HepG2 (cell line): ENCODE measurements at regions not wholly inside any gene's neighbourhood (a gene's known extent, or its start where the extent isn't known, plus 50 kb on each side); places are given as distances from the start of the nearest gene placed in this dataset.

Source experiments
- ATAC-seq: fragments of 200-7000 bp; cut with Tn5 transposase; 3 replicates; pipeline ENCODE4 v1.9.1; 2020; ENCODE audit warnings: mild to moderate bottlenecking, moderate library complexity
- BruUV-seq: library from RNA; stranded (reverse); fragments of 400-500 nt; replicated peaks from 2 replicates; lab custom pipeline; 2021; lab: Mats Ljungman, UMichigan
- CTCF ChIA-PET: fragments of 300-600 bp; formaldehyde crosslinking; extraction: SDS; loops from one replicate; lab custom pipeline; 2021; ENCODE audit warnings: low total read pairs, inconsistent platforms, low intra/inter-chr PET ratio; lab: Yijun Ruan, JAX
- POLR2A ChIA-PET: fragments of 350-600 bp; sonication (Branson Sonifier 250); formaldehyde crosslinking; loops from one replicate; lab custom pipeline; 2020; ENCODE audit warnings: antibody characterized with exemption, inconsistent platforms; lab: Yijun Ruan, JAX
- DNase-seq: peaks from one replicate; pipeline ENCODE4 v3.0.0-alpha.2; 2015; ENCODE audit warnings: low spot score
- FAIRE-seq: peaks from 3 replicates; lab custom pipeline; 2011; peaks lifted over from hg19 to GRCh38; lab: Jason Lieb, UNC
- H2AFZ ChIP-seq: one replicate; pipeline ENCODE4 v1.6.1; 2011; ENCODE audit warnings: low read length, inconsistent platforms
- H3K27ac ChIP-seq: fragments of 300-600 bp; 3 replicates; pipeline ENCODE4 v1.8.0; 2011; ENCODE audit warnings: mixed run types, mild to moderate bottlenecking, mixed read lengths, low read length, inconsistent platforms; ENCODE audit not compliant: insufficient read depth; ENCODE audit errors: extremely low read length
- H3K27me3 ChIP-seq, 2 experiments: fragments of 200-600 bp in 1 of 2; 2 replicates in 1 of 2; 3 replicates in 1 of 2; pipeline versions ENCODE4 v1.6.0 to v1.8.0; 2011; ENCODE audit warnings: low read length in 2 of 2, mild to moderate bottlenecking in 2 of 2, moderate library complexity in 2 of 2, inconsistent platforms in 1 of 2; ENCODE audit not compliant: insufficient read depth in 2 of 2, control insufficient read depth in 1 of 2
- H3K36me3 ChIP-seq, 2 experiments: fragments of 200-600 bp in 1 of 2; replicated peaks in 1 of 2; 2 replicates in 1 of 2; 3 replicates in 1 of 2; pipeline versions ENCODE4 v1.5.1 to v1.8.0; 2011; ENCODE audit warnings: low read length in 2 of 2, inconsistent platforms in 1 of 2; ENCODE audit not compliant: insufficient read depth in 2 of 2, control insufficient read depth in 1 of 2
- H3K4me1 ChIP-seq: 2 replicates; pipeline ENCODE4 v1.5.1; 2012; ENCODE audit warnings: low read length, inconsistent platforms; ENCODE audit not compliant: insufficient read depth
- H3K4me2 ChIP-seq: 2 replicates; pipeline ENCODE4 v1.6.0; 2011; ENCODE audit warnings: low read depth, low read length, inconsistent platforms
- H3K4me3 ChIP-seq, 3 experiments: fragments of 200-600 bp in 1 of 3; sonication (generic), shearing (Covaris generic) in 1 of 3; replicated peaks in 1 of 3; 2 replicates each; pipeline ENCODE4 v1.5.1; 2011 to 2016; ENCODE audit warnings: low read length in 3 of 3, inconsistent platforms in 2 of 3, low read depth in 2 of 3, mild to moderate bottlenecking in 2 of 3, control low read depth in 1 of 3, mixed read lengths in 1 of 3; ENCODE audit not compliant: insufficient read depth in 1 of 3
- H3K79me2 ChIP-seq: one replicate; pipeline ENCODE4 v1.6.1; 2011; ENCODE audit warnings: low read length, inconsistent platforms; ENCODE audit not compliant: insufficient read depth
- H3K9ac ChIP-seq: 2 replicates; pipeline ENCODE4 v1.6.0; 2011; ENCODE audit warnings: mild to moderate bottlenecking, low read depth, low read length, inconsistent platforms; ENCODE audit not compliant: insufficient read depth
- H3K9me3 ChIP-seq: 2 replicates; pipeline ENCODE4 v1.5.1; 2012; ENCODE audit warnings: mild to moderate bottlenecking, low read length
- H4K20me1 ChIP-seq: 2 replicates; pipeline ENCODE4 v1.6.0; 2011; ENCODE audit warnings: inconsistent platforms, mild to moderate bottlenecking, low read length, moderate library complexity; ENCODE audit not compliant: insufficient read depth
- IRF1 ChIP-seq: sonication (generic); formaldehyde crosslinking; IDR thresholded peaks from 2 replicates; pipeline ENCODE4 v1.4.0; 2020; ENCODE audit warnings: low read depth, mild to moderate bottlenecking, missing genetic modification reagents
- TCF12 ChIP-seq, 2 experiments: fragments of 450-650 bp in 1 of 2; sonication (generic) in 1 of 2; formaldehyde crosslinking in 1 of 2; IDR thresholded peaks; 2 replicates each; pipeline versions ENCODE4 v1.6.1 to v1.8.0; 2017 to 2022; ENCODE audit warnings: antibody characterized with exemption in 1 of 2, mild to moderate bottlenecking in 1 of 2, missing genetic modification reagents in 1 of 2, moderate library complexity in 1 of 2
- ZNF33B ChIP-seq: sonication (generic); formaldehyde crosslinking; IDR thresholded peaks from 2 replicates; pipeline ENCODE4 v1.5.1; 2020; ENCODE audit warnings: mild to moderate bottlenecking, missing genetic modification reagents
- ZNF512B ChIP-seq: sonication (generic); formaldehyde crosslinking; IDR thresholded peaks from 2 replicates; pipeline ENCODE4 v1.5.1; 2020; ENCODE audit warnings: missing genetic modification reagents, mild to moderate bottlenecking, borderline replicate concordance
- WGBS: methylation state at CpG from one replicate; pipeline ENCODE4 v1.1.6; 2017; ENCODE audit warnings: low lambda C conversion rate; 5-methylcytosine and 5-hydroxymethylcytosine counted together
- in situ Hi-C: cut with HindIII; loops from 2 replicates; pipeline ENCODE4 v1.10.0; 2017; ENCODE audit warnings: low pct_unique_long_range_greater_than_20kb; ENCODE audit not compliant: extremely low pct_ligation_motif_present
- intact Hi-C: fragments of 100-400 bp; cut with micrococcal nuclease; formaldehyde crosslinking; loops from one replicate; pipeline ENCODE4 v1.10.0; 2022; ENCODE audit not compliant: unreplicated experiment
- TF ChIP-seq, protein P1 (sequence below): sonication (generic); formaldehyde crosslinking; IDR thresholded peaks from 2 replicates; pipeline ENCODE4 v1.4.0; 2020; ENCODE audit warnings: mild to moderate bottlenecking, missing genetic modification reagents
- TF ChIP-seq, protein P2 (sequence below): sonication (generic); formaldehyde crosslinking; IDR thresholded peaks from 2 replicates; pipeline ENCODE4 v1.8.1; 2023; ENCODE audit warnings: mild to moderate bottlenecking, missing genetic modification reagents, borderline replicate concordance

DNA sequence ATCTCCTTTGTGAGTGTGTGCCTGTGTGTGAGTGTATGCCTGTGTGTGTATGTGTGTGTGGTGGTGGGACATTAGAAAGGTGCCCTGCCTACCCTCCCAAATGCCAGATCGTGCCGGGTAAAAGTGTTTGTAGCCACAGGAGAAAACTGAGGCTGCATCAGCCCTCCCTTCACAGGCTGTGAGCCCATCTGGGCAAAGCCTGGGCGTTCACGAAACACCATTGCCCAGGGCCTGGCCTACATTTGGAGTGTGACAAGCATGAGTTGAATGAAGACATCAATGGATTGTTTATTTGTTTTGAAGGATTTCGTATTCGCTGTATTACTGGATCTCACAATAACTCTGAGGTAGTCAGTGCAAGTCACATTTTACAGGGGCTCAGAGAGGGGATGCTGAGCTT lies 270.8 kb downstream of the NSG2 start:
- Histone ChIP-seq H4K20me1 (no peaks in the 10 kb centered on the region), H3K4me1 (no peaks in the 10 kb centered on the region), H3K4me2 (no peak overlapping the region), H2AFZ (no peak overlapping the region), H3K27ac (no peak overlapping the region), H3K9me3 (no peaks in the 10 kb centered on the region), H3K9ac (no peak overlapping the region), H3K4me3 (no peak overlapping the region), H3K36me3 (no peaks in the 10 kb centered on the region), H3K79me2 (no peaks in the 10 kb centered on the region), H3K27me3 (peaks cover 6 to 43% of the 10 kb centered on the region in 2 experiments; a peak in 4 of 5 replicates)
- CTCF ChIA-PET: no interaction called here
- no TSS peak for BruUV-seq
- 0% methylated on average over 4 of the region's 6 CpGs for WGBS
- FAIRE-seq (no peak), ATAC-seq (no peak), DNase-seq (no peak)
- TF ChIP-seq IRF1 (CRISPR knock-in tag) (no peak), ZNF33B (CRISPR knock-in tag) (no peak), ZNF512B (CRISPR knock-in tag) (no peak), TCF12 (IDR thresholded peaks at IDR 0.05) (no peak), TCF12 (CRISPR knock-in tag; IDR thresholded peaks at IDR 0.05) (no peak)
- TF ChIP-seq, protein P1, sequence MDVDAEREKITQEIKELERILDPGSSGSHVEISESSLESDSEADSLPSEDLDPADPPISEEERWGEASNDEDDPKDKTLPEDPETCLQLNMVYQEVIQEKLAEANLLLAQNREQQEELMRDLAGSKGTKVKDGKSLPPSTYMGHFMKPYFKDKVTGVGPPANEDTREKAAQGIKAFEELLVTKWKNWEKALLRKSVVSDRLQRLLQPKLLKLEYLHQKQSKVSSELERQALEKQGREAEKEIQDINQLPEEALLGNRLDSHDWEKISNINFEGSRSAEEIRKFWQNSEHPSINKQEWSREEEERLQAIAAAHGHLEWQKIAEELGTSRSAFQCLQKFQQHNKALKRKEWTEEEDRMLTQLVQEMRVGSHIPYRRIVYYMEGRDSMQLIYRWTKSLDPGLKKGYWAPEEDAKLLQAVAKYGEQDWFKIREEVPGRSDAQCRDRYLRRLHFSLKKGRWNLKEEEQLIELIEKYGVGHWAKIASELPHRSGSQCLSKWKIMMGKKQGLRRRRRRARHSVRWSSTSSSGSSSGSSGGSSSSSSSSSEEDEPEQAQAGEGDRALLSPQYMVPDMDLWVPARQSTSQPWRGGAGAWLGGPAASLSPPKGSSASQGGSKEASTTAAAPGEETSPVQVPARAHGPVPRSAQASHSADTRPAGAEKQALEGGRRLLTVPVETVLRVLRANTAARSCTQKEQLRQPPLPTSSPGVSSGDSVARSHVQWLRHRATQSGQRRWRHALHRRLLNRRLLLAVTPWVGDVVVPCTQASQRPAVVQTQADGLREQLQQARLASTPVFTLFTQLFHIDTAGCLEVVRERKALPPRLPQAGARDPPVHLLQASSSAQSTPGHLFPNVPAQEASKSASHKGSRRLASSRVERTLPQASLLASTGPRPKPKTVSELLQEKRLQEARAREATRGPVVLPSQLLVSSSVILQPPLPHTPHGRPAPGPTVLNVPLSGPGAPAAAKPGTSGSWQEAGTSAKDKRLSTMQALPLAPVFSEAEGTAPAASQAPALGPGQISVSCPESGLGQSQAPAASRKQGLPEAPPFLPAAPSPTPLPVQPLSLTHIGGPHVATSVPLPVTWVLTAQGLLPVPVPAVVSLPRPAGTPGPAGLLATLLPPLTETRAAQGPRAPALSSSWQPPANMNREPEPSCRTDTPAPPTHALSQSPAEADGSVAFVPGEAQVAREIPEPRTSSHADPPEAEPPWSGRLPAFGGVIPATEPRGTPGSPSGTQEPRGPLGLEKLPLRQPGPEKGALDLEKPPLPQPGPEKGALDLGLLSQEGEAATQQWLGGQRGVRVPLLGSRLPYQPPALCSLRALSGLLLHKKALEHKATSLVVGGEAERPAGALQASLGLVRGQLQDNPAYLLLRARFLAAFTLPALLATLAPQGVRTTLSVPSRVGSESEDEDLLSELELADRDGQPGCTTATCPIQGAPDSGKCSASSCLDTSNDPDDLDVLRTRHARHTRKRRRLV (CRISPR knock-in tag): no peak
- TF ChIP-seq, protein P2, sequence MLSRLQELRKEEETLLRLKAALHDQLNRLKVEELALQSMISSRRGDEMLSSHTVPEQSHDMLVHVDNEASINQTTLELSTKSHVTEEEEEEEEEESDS: no peak
- intact Hi-C loops: no loop called here
- in situ Hi-C loops: loop anchor here (10.0 kb wide), 1 partner anchor 702 kb away; the partner anchor contains the start of gene BOD1
- POLR2A ChIA-PET: no interaction called here
